Panc1 (cell line): ENCODE measurements at regions not wholly inside any gene's neighbourhood (a gene's known extent, or its start where the extent isn't known, plus 50 kb on each side); places are given as distances from the start of the nearest gene placed in this dataset.

ENCODE experiments used
- POLR2AphosphoS5 ChIP-seq: IDR thresholded peaks from 2 replicates; pipeline ENCODE4 v1.6.1; 2012; ENCODE audit warnings: mild to moderate bottlenecking, low read depth, low read length, moderate library complexity
- TF ChIP-seq, protein P1 (sequence below): fragments of 450-650 bp; IDR thresholded peaks from 2 replicates; pipeline ENCODE4 v1.5.1; 2017; ENCODE audit warnings: mild to moderate bottlenecking

DNA sequence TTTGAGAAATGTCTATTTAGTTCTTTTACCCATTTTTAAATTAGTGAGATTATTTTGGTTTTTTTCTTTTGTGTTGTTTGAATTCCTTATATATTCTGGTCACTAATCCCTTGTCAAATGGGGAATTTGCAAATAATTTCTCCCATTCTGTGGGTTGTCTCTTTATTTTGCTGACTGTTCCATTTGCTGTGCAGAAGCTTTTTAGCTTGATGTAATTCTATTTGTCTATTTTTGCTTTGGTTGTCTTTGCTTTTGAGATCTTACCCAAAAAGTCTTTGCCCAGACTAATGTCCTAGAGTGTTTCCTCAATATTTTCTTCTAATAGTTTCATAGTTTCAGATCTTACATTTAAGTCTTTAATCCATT, 472.9 kb downstream of the TBL1XR1 start:
- TF ChIP-seq, protein P1, sequence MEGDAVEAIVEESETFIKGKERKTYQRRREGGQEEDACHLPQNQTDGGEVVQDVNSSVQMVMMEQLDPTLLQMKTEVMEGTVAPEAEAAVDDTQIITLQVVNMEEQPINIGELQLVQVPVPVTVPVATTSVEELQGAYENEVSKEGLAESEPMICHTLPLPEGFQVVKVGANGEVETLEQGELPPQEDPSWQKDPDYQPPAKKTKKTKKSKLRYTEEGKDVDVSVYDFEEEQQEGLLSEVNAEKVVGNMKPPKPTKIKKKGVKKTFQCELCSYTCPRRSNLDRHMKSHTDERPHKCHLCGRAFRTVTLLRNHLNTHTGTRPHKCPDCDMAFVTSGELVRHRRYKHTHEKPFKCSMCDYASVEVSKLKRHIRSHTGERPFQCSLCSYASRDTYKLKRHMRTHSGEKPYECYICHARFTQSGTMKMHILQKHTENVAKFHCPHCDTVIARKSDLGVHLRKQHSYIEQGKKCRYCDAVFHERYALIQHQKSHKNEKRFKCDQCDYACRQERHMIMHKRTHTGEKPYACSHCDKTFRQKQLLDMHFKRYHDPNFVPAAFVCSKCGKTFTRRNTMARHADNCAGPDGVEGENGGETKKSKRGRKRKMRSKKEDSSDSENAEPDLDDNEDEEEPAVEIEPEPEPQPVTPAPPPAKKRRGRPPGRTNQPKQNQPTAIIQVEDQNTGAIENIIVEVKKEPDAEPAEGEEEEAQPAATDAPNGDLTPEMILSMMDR, result no peak
- no peak for TF ChIP-seq POLR2AphosphoS5
